ENCODE measurements at regions not wholly inside any gene's neighbourhood (a gene's known extent, or its start where the extent isn't known, plus 50 kb on each side); places are given as distances from the start of the nearest gene placed in this dataset.

- intact Hi-C loops (cut with DNase I): no loop called here
- Histone ChIP-seq H3K36me3 (no peaks in the 10 kb centered on the region), H3K4me1 (no peaks in the 10 kb centered on the region), H3K9me3 (no peaks in the 10 kb centered on the region), H3K27ac (replicated peaks in 1 of 4) (no peak overlapping the region), H3K27me3 (no peaks in the 10 kb centered on the region), H3K4me3 (no peak overlapping the region)
- TF ChIP-seq POLR2AphosphoS5 (IDR thresholded peaks at IDR 0.05): no peak
- 58% methylated on average over 3 of the region's 3 CpGs for WGBS
- no peak for DNase-seq (ENCODE audit: extremely low spot score)
Observed at GRCh38 chr12:125907351-125907750, 842.1 kb downstream of the AACS start.

- intact Hi-C loops (cut with DNase I): no loop called here
- WGBS: 68% methylated on average over 12 of the region's 12 CpGs
Observed at GRCh38 chr12:125919856-125920470, 854.7 kb downstream of the AACS start.

GRCh38 chr12:125922330-125922729 lies 857.1 kb downstream of the AACS start:
- no peak for TF ChIP-seq CTCF (IDR thresholded peaks at IDR 0.05)
- TF ChIP-seq POLR2A (IDR thresholded peaks at IDR 0.05; ENCODE audit: low read depth): no peak
- TF ChIP-seq POLR2AphosphoS5 (IDR thresholded peaks at IDR 0.05): no peak
- no peak for TF ChIP-seq EP300 (IDR thresholded peaks at IDR 0.05)
- no peaks in the 10 kb centered on the region for H3K4me1 ChIP-seq
- H3K4me3 ChIP-seq: no peak overlapping the region
- 70% methylated on average over 5 of the region's 5 CpGs for WGBS
- DNase-seq (ENCODE audit: extremely low spot score): no peak
- H3K27ac ChIP-seq (replicated peaks in 1 of 4): no peak overlapping the region
- H3K9me3 ChIP-seq: no peaks in the 10 kb centered on the region
- no peaks in the 10 kb centered on the region for H3K27me3 ChIP-seq
- H3K36me3 ChIP-seq: no peaks in the 10 kb centered on the region
- intact Hi-C loops (cut with DNase I): no loop called here

More at GRCh38 chr12:125919856-125920470, 854.7 kb downstream of the AACS start:
- H3K36me3 ChIP-seq: no peaks in the 10 kb centered on the region
- no peak overlapping the region for H3K4me3 ChIP-seq
- no peak for TF ChIP-seq POLR2AphosphoS5 (IDR thresholded peaks at IDR 0.05)
- TF ChIP-seq CTCF (IDR thresholded peaks at IDR 0.05): no peak
- TF ChIP-seq POLR2A (IDR thresholded peaks at IDR 0.05; ENCODE audit: low read depth): no peak
- TF ChIP-seq EP300 (IDR thresholded peaks at IDR 0.05): no peak
- no peaks in the 10 kb centered on the region for H3K9me3 ChIP-seq
- no peak for DNase-seq (ENCODE audit: extremely low spot score)
- no peaks in the 10 kb centered on the region for H3K27me3 ChIP-seq
- no peak overlapping the region for H3K27ac ChIP-seq (replicated peaks in 1 of 4)
- no peaks in the 10 kb centered on the region for H3K4me1 ChIP-seq

GRCh38 chr12:125936502-125936901 lies 871.3 kb downstream of the AACS start:
- Histone ChIP-seq H3K9me3 (no peaks in the 10 kb centered on the region), H3K4me3 (no peak overlapping the region), H3K27me3 (no peaks in the 10 kb centered on the region), H3K36me3 (no peaks in the 10 kb centered on the region), H3K27ac (replicated peaks in 1 of 4) (no peak overlapping the region), H3K4me1 (no peaks in the 10 kb centered on the region)
- no peak for DNase-seq (ENCODE audit: extremely low spot score)
- 100% methylated on average over 1 of the region's 1 CpG for WGBS
- intact Hi-C loops (cut with DNase I): no loop called here
- TF ChIP-seq POLR2AphosphoS5 (IDR thresholded peaks at IDR 0.05): no peak
- no peak for TF ChIP-seq EP300 (IDR thresholded peaks at IDR 0.05)
- no peak for TF ChIP-seq CTCF (IDR thresholded peaks at IDR 0.05)
- no peak for TF ChIP-seq POLR2A (IDR thresholded peaks at IDR 0.05; ENCODE audit: low read depth)

GRCh38 chr12:125944446-125944845 lies 879.2 kb downstream of the AACS start:
- H3K9me3 ChIP-seq: no peaks in the 10 kb centered on the region
- TF ChIP-seq EP300 (IDR thresholded peaks at IDR 0.05): no peak
- no peak for TF ChIP-seq CTCF (IDR thresholded peaks at IDR 0.05)
- no peak for TF ChIP-seq POLR2A (IDR thresholded peaks at IDR 0.05; ENCODE audit: low read depth)
- TF ChIP-seq POLR2AphosphoS5 (IDR thresholded peaks at IDR 0.05): no peak
- no peak overlapping the region for H3K4me3 ChIP-seq
- 84% methylated on average over 2 of the region's 2 CpGs for WGBS
- no peaks in the 10 kb centered on the region for H3K36me3 ChIP-seq
- no peaks in the 10 kb centered on the region for H3K4me1 ChIP-seq
- H3K27me3 ChIP-seq: no peaks in the 10 kb centered on the region
- intact Hi-C loops (cut with DNase I): no loop called here
- no peak overlapping the region for H3K27ac ChIP-seq (replicated peaks in 1 of 4)
- DNase-seq (ENCODE audit: extremely low spot score): no peak
